ENCODE measurements at regions not wholly inside any gene's neighbourhood (a gene's known extent, or its start where the extent isn't known, plus 50 kb on each side); places are given as distances from the start of the nearest gene placed in this dataset.

- DNase-seq = no peak
Measured at GRCh38 chr5:137567226-137567625, 68.1 kb upstream of the SPOCK1 start.

- no peak for DNase-seq
Measured at GRCh38 chr5:137566780-137567179, 67.7 kb upstream of the SPOCK1 start.

- DNase-seq = no peak
Measured at GRCh38 chr5:137566118-137566541, 67.0 kb upstream of the SPOCK1 start.

- DNase-seq = peak in 1 of 3 donors; percentile 35
Measured at GRCh38 chr5:137565450-137565849, 66.3 kb upstream of the SPOCK1 start.

- no peak for DNase-seq
Measured at GRCh38 chr5:137564398-137564961, 65.4 kb upstream of the SPOCK1 start.

DNA sequence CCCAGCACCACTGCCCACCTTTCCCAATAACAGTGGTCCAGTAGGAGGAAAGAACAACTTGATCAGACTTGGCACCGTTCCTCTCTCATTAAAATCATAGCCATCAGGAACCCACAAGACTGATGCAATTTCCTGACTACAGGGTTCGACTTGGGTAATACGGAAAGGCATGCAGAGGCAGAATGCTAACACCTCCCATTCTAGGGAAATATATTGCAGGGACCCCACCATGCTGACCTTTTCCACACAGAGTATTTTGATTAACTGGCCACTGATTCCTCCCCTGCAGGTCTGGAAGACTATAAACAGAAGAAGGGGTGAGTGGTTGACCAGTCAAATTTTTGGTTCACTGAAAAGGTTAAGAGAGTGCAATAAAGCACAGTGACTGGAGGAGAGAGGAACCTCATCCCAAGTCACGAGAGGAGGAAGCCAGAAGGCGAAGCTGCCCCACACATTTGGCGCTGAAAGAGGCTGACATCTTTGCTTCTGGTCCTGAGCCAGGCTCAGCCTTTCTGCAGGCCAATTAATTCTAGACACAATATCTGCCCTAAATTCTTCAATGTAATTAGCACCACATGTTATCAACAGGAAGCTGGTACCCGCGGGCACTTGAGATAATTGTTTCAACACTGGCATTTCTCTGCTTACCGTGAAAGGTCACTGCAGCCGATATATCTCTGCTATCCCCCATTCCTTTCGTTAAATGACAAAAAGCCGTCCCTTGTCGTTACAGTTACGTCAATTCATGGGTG, 64.7 kb upstream of the SPOCK1 start:
- DNase-seq = peak in 2 of 3 donors; percentile 27 to 82

GRCh38 chr5:137563301-137563645, 64.1 kb upstream of the SPOCK1 start:
- DNase-seq = no peak

- DNase-seq = no peak
Measured at GRCh38 chr5:137561608-137562007, 62.5 kb upstream of the SPOCK1 start.

DNA sequence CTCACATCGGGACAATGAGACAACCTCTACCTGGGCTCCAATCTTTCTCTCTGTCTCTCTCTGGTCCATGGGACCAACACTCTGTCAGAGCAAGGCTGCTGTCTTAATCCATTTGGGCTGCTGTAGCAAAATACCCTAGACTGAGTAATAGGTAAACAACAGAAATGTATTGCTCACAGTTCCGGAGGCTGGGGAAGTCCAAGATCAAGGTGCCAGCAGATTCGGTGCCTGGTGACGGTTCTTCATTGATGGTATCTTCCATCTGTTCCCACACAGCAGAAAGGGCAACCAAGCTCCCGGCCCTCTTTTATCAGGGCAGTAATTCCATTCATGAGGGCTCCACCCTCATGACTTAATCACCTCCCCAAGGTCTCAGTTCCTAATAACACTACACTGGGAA, 61.3 kb upstream of the SPOCK1 start:
- DNase-seq = no peak
